OCI-LY7 (cell line): ENCODE measurements at regions not wholly inside any gene's neighbourhood (a gene's known extent, or its start where the extent isn't known, plus 50 kb on each side); places are given as distances from the start of the nearest gene placed in this dataset.

Experiments
- CTCF ChIP-seq: fragments of 200-600 bp; sonication (generic); conservative IDR thresholded peaks from 2 replicates; pipeline ENCODE4 v1.5.1; 2014; ENCODE audit warnings: mild to moderate bottlenecking, antibody characterized with exemption, low read length, moderate library complexity, mixed read lengths
- EZH2phosphoT487 ChIP-seq: fragments of 200-600 bp; sonication (generic); IDR thresholded peaks from 2 replicates; pipeline ENCODE4 v1.6.1; 2018; ENCODE audit warnings: low read depth, borderline replicate concordance, mild to moderate bottlenecking, mixed run types, antibody characterized with exemption, low read length, moderate library complexity, mixed read lengths

GRCh38 chr2:164114937-164115336, 379.1 kb upstream of the FIGN start:
- TF ChIP-seq CTCF, result no peak
- no peak for TF ChIP-seq EZH2phosphoT487
